ENCODE measurements at regions not wholly inside any gene's neighbourhood (a gene's known extent, or its start where the extent isn't known, plus 50 kb on each side); places are given as distances from the start of the nearest gene placed in this dataset.

DNA sequence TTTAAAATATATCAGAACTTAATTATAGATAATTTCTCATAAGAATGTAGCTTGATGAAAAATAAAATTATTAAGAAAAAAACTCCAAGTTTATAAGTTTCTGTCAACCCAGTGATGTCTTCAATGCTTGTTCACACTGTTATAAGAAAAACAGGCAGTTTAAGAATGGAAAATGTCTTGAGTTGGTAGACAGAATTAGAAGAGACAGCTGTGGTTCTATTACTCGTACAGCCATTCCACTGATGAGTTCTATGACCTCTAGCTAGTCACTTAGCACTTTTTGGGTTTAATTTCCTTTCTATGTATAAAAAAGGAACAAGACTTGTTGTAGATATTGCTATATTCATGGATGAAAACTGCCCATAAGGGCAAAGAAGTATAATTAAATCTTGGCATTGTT is 1013.1 kb upstream of the ATXN8OS start:
- no peak for TF ChIP-seq POLR2A (IDR thresholded peaks at IDR 0.05; ENCODE audit: low read depth, low read length)
- TF ChIP-seq EZH2 (IDR thresholded peaks at IDR 0.05; ENCODE audit: borderline replicate concordance, control insufficient read depth, low read depth, low read length): no peak
- TF ChIP-seq, protein P1, sequence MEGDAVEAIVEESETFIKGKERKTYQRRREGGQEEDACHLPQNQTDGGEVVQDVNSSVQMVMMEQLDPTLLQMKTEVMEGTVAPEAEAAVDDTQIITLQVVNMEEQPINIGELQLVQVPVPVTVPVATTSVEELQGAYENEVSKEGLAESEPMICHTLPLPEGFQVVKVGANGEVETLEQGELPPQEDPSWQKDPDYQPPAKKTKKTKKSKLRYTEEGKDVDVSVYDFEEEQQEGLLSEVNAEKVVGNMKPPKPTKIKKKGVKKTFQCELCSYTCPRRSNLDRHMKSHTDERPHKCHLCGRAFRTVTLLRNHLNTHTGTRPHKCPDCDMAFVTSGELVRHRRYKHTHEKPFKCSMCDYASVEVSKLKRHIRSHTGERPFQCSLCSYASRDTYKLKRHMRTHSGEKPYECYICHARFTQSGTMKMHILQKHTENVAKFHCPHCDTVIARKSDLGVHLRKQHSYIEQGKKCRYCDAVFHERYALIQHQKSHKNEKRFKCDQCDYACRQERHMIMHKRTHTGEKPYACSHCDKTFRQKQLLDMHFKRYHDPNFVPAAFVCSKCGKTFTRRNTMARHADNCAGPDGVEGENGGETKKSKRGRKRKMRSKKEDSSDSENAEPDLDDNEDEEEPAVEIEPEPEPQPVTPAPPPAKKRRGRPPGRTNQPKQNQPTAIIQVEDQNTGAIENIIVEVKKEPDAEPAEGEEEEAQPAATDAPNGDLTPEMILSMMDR (IDR thresholded peaks at IDR 0.05 in 2 of 3, conservative IDR thresholded peaks at IDR 0.05 in 1 of 3; ENCODE audit: control insufficient read depth in 2 of 3, extremely low read depth in 1 of 3, insufficient read depth in 1 of 3, low read depth in 3 of 3, low read length in 3 of 3): no peak
- no peak for TF ChIP-seq ZNF24 (IDR thresholded peaks at IDR 0.05)
- no peak for TF ChIP-seq CEBPB (IDR thresholded peaks at IDR 0.05; ENCODE audit: borderline replicate concordance in 1 of 2, low read depth in 2 of 2, low read length in 2 of 2)
